H1 (cell line): ENCODE measurements at regions not wholly inside any gene's neighbourhood (a gene's known extent, or its start where the extent isn't known, plus 50 kb on each side); places are given as distances from the start of the nearest gene placed in this dataset.

Experiments
- CTCF ChIA-PET: fragments of 300-600 bp; sonication (Branson Sonifier 250); formaldehyde crosslinking; loops from one replicate; lab custom pipeline; 2021; ENCODE audit not compliant: partially characterized antibody; lab: Charles Lee
- POLR2A ChIA-PET: fragments of 300-600 bp; sonication (Branson Sonifier 250); formaldehyde crosslinking; loops from one replicate; lab custom pipeline; 2021; ENCODE audit warnings: inconsistent platforms; ENCODE audit not compliant: partially characterized antibody; lab: Charles Lee
- DNase-seq, 2 experiments: peaks; one replicate each; pipeline versions ENCODE4 v3.0.0 to v3.0.0-alpha.2; 2010 to 2022; ENCODE audit warnings: low spot score in 2 of 2, low read depth in 1 of 2, mixed read lengths in 1 of 2
- FAIRE-seq: peaks from 2 replicates; lab custom pipeline; 2011; peaks lifted over from hg19 to GRCh38; lab: Jason Lieb, UNC
- H2AFZ ChIP-seq: 2 replicates; pipeline ENCODE4 v1.8.1; 2012; ENCODE audit warnings: low read length, inconsistent platforms
- H2AK5ac ChIP-seq: 2 replicates; pipeline ENCODE4 v1.6.1; 2013; ENCODE audit warnings: low read depth, low read length
- H2BK120ac ChIP-seq: replicated peaks from 2 replicates; pipeline ENCODE3; 2013; ENCODE audit warnings: low read depth, low read length, inconsistent platforms
- H2BK12ac ChIP-seq: 2 replicates; pipeline ENCODE4 v1.6.1; 2013; ENCODE audit warnings: low read depth, low read length
- H2BK15ac ChIP-seq: 2 replicates; pipeline ENCODE4 v1.6.1; 2013; ENCODE audit warnings: low read length
- H2BK20ac ChIP-seq: 2 replicates; pipeline ENCODE4 v1.6.1; 2013; ENCODE audit warnings: low read length
- H2BK5ac ChIP-seq: 2 replicates; pipeline ENCODE4 v1.6.1; 2013; ENCODE audit warnings: low read depth, low read length
- H3K14ac ChIP-seq: 2 replicates; pipeline ENCODE4 v1.6.1; 2013; ENCODE audit warnings: inconsistent platforms; ENCODE audit not compliant: insufficient read length
- H3K18ac ChIP-seq: 2 replicates; pipeline ENCODE4 v1.6.1; 2013; ENCODE audit warnings: low read length; ENCODE audit errors: extremely low read depth
- H3K23ac ChIP-seq: 2 replicates; pipeline ENCODE4 v1.6.1; 2013; ENCODE audit warnings: inconsistent platforms; ENCODE audit not compliant: insufficient read length
- H3K23me2 ChIP-seq: 2 replicates; pipeline ENCODE4 v1.6.1; 2013; ENCODE audit warnings: low read depth, low read length
- H3K27ac ChIP-seq: 2 replicates; pipeline ENCODE4 v1.6.1; 2011; ENCODE audit warnings: low read depth, low read length, inconsistent platforms
- H3K27me3 ChIP-seq, 4 experiments: replicated peaks in 1 of 4; 1 replicate in 1 of 4; 2 replicates in 3 of 4; pipeline versions ENCODE4 v1.6.1 to v1.8.1; 2011 to 2013; ENCODE audit warnings: low read length in 3 of 4, mild to moderate bottlenecking in 3 of 4, inconsistent platforms in 2 of 4, mixed read lengths in 2 of 4, moderate library complexity in 1 of 4; ENCODE audit not compliant: control insufficient read depth in 3 of 4, insufficient read depth in 3 of 4; ENCODE audit errors: extremely low read depth in 1 of 4
- H3K36me3 ChIP-seq, 4 experiments: 2 replicates each; pipeline versions ENCODE4 v1.6.1 to v1.8.1; 2011 to 2013; ENCODE audit warnings: mild to moderate bottlenecking in 4 of 4, low read length in 3 of 4, moderate library complexity in 2 of 4, control low read depth in 1 of 4, inconsistent platforms in 1 of 4; ENCODE audit not compliant: insufficient read depth in 4 of 4, control insufficient read depth in 2 of 4
- H3K4ac ChIP-seq: replicated peaks from 2 replicates; pipeline ENCODE3; 2013; ENCODE audit warnings: low read length, low read depth, mixed read lengths, inconsistent platforms; ENCODE audit not compliant: insufficient read length
- H3K4me1 ChIP-seq, 4 experiments: replicated peaks in 1 of 4; 1 replicate in 1 of 4; 2 replicates in 3 of 4; pipeline versions ENCODE4 v1.6.1 to v1.8.1; 2011 to 2013; ENCODE audit warnings: low read length in 3 of 4, inconsistent platforms in 2 of 4, mixed read lengths in 1 of 4; ENCODE audit not compliant: insufficient read depth in 4 of 4, control insufficient read depth in 3 of 4
- H3K4me2 ChIP-seq, 2 experiments: 2 replicates each; pipeline versions ENCODE4 v1.6.1 to v1.8.1; 2011 to 2013; ENCODE audit warnings: low read depth in 2 of 2, low read length in 2 of 2, control low read depth in 1 of 2, inconsistent platforms in 1 of 2, mild to moderate bottlenecking in 1 of 2; ENCODE audit not compliant: insufficient read depth in 1 of 2
- H3K4me3 ChIP-seq, 4 experiments: fragments of 200-600, 300-600 bp in 1 of 4; sonication (generic), shearing (Covaris generic), sonication (Bioruptor Twin) in 1 of 4; 2 replicates each; pipeline versions ENCODE4 v1.5.1 to v1.8.1; 2011 to 2016; ENCODE audit warnings: low read length in 4 of 4, low read depth in 3 of 4, control low read depth in 2 of 4, inconsistent platforms in 2 of 4, mild to moderate bottlenecking in 2 of 4, mixed read lengths in 1 of 4, moderate library complexity in 1 of 4; ENCODE audit not compliant: insufficient read depth in 2 of 4; ENCODE audit errors: extremely low read depth in 1 of 4
- H3K56ac ChIP-seq: replicated peaks from 2 replicates; pipeline ENCODE3; 2013; ENCODE audit warnings: low read depth, mild to moderate bottlenecking, mixed read lengths, low read length, inconsistent platforms; ENCODE audit not compliant: insufficient read length
- H3K79me1 ChIP-seq: 2 replicates; pipeline ENCODE4 v1.6.1; 2013; ENCODE audit warnings: low read depth, low read length, control low read depth
- H3K79me2 ChIP-seq, 2 experiments: 2 replicates each; pipeline versions ENCODE4 v1.6.1 to v1.8.1; 2012 to 2013; ENCODE audit warnings: low read length in 2 of 2, mild to moderate bottlenecking in 2 of 2, inconsistent platforms in 1 of 2; ENCODE audit not compliant: insufficient read depth in 2 of 2, control insufficient read depth in 1 of 2
- H3K9ac ChIP-seq, 4 experiments: replicated peaks in 1 of 4; 1 replicate in 1 of 4; 2 replicates in 3 of 4; pipeline versions ENCODE4 v1.6.1 to v1.8.1; 2011 to 2013; ENCODE audit warnings: low read depth in 3 of 4, low read length in 3 of 4, control low read depth in 2 of 4, mild to moderate bottlenecking in 2 of 4, moderate library complexity in 2 of 4, inconsistent platforms in 1 of 4; ENCODE audit errors: extremely low read depth in 1 of 4
- H3K9me3 ChIP-seq, 2 experiments: 2 replicates each; pipeline versions ENCODE4 v1.6.1 to v1.8.1; 2012 to 2013; ENCODE audit warnings: mild to moderate bottlenecking in 2 of 2, moderate library complexity in 2 of 2, control low read depth in 1 of 2, inconsistent platforms in 1 of 2, low read depth in 1 of 2, low read length in 1 of 2, mixed read lengths in 1 of 2; ENCODE audit not compliant: insufficient read depth in 2 of 2
- H4K20me1 ChIP-seq, 2 experiments: replicated peaks in 1 of 2; 2 replicates each; pipeline versions ENCODE3 to v1.8.1; 2011 to 2013; ENCODE audit warnings: inconsistent platforms in 2 of 2, low read length in 2 of 2, mild to moderate bottlenecking in 1 of 2; ENCODE audit not compliant: insufficient read depth in 2 of 2, control insufficient read depth in 1 of 2
- H4K5ac ChIP-seq: 2 replicates; pipeline ENCODE4 v1.6.1; 2013; ENCODE audit warnings: low read length, low read depth, mixed read lengths, inconsistent platforms; ENCODE audit not compliant: insufficient read length
- H4K8ac ChIP-seq: 2 replicates; pipeline ENCODE4 v1.8.0; 2013; ENCODE audit warnings: mild to moderate bottlenecking, moderate library complexity, low read length, inconsistent platforms; ENCODE audit not compliant: insufficient read depth; ENCODE audit errors: extremely low read depth
- H4K91ac ChIP-seq: replicated peaks from 2 replicates; pipeline ENCODE3; 2013; ENCODE audit warnings: low read length, mixed read lengths, inconsistent platforms; ENCODE audit not compliant: insufficient read length
- JUND ChIP-seq: IDR thresholded peaks from 2 replicates; pipeline ENCODE4 v1.6.1; 2011; ENCODE audit warnings: mild to moderate bottlenecking, improper control_type of control experiment, low read length
- TF ChIP-seq, protein P1 (sequence below): fragments of 300-600 bp; sonication (generic); IDR thresholded peaks from 2 replicates; pipeline ENCODE4 v1.7.1; 2012; ENCODE audit warnings: low read length, moderate library complexity, mild to moderate bottlenecking, inconsistent platforms; ENCODE audit not compliant: insufficient replicate concordance

DNA sequence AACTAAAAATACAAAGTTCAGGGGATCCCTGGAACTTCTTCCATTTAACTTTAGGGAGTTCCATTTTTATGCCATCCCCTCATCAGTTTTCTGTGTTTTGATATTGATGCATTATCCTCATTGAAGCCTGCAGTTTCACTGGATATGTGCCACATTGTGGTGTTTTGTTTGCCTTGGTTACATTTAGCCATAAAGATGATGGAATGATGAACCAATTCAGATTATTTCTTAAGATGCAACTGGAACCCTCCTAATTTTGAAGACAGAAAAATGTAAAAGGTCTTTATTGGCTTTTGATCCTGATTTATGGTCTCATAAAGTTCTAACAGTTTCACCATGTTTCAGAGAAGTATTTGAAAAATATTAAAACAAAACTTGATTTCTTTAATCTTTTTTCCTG lies 314.2 kb upstream of the KLF6 start:
- CTCF ChIA-PET: no interaction called here
- H3K4me2 ChIP-seq: no peak overlapping the region
- H2BK5ac ChIP-seq: no peak overlapping the region
- H2AFZ ChIP-seq: no peak overlapping the region
- H3K79me1 ChIP-seq: no peaks in the 10 kb centered on the region
- no peak overlapping the region for H3K27ac ChIP-seq
- FAIRE-seq: no peak
- H3K56ac ChIP-seq: no peak overlapping the region
- no peaks in the 10 kb centered on the region for H3K27me3 ChIP-seq
- no peak overlapping the region for H2BK120ac ChIP-seq
- H3K4me1 ChIP-seq: no peaks in the 10 kb centered on the region
- H3K23me2 ChIP-seq: no peaks in the 10 kb centered on the region
- no peak overlapping the region for H3K18ac ChIP-seq
- no peak overlapping the region for H2BK15ac ChIP-seq
- no peak overlapping the region for H2BK20ac ChIP-seq
- H3K14ac ChIP-seq: no peak overlapping the region
- H4K91ac ChIP-seq: no peak overlapping the region
- no peaks in the 10 kb centered on the region for H4K20me1 ChIP-seq
- no peaks in the 10 kb centered on the region for H3K36me3 ChIP-seq
- no peak overlapping the region for H2AK5ac ChIP-seq
- H3K4me3 ChIP-seq: no peak overlapping the region
- H3K4ac ChIP-seq: no peak overlapping the region
- no peak overlapping the region for H3K9ac ChIP-seq
- no peak overlapping the region for H2BK12ac ChIP-seq
- POLR2A ChIA-PET: no interaction called here
- no peak overlapping the region for H4K5ac ChIP-seq
- no peaks in the 10 kb centered on the region for H3K79me2 ChIP-seq
- H4K8ac ChIP-seq: no peak overlapping the region
- DNase-seq: no peak
- H3K23ac ChIP-seq: no peak overlapping the region
- H3K9me3 ChIP-seq: no peaks in the 10 kb centered on the region
- TF ChIP-seq, protein P1, sequence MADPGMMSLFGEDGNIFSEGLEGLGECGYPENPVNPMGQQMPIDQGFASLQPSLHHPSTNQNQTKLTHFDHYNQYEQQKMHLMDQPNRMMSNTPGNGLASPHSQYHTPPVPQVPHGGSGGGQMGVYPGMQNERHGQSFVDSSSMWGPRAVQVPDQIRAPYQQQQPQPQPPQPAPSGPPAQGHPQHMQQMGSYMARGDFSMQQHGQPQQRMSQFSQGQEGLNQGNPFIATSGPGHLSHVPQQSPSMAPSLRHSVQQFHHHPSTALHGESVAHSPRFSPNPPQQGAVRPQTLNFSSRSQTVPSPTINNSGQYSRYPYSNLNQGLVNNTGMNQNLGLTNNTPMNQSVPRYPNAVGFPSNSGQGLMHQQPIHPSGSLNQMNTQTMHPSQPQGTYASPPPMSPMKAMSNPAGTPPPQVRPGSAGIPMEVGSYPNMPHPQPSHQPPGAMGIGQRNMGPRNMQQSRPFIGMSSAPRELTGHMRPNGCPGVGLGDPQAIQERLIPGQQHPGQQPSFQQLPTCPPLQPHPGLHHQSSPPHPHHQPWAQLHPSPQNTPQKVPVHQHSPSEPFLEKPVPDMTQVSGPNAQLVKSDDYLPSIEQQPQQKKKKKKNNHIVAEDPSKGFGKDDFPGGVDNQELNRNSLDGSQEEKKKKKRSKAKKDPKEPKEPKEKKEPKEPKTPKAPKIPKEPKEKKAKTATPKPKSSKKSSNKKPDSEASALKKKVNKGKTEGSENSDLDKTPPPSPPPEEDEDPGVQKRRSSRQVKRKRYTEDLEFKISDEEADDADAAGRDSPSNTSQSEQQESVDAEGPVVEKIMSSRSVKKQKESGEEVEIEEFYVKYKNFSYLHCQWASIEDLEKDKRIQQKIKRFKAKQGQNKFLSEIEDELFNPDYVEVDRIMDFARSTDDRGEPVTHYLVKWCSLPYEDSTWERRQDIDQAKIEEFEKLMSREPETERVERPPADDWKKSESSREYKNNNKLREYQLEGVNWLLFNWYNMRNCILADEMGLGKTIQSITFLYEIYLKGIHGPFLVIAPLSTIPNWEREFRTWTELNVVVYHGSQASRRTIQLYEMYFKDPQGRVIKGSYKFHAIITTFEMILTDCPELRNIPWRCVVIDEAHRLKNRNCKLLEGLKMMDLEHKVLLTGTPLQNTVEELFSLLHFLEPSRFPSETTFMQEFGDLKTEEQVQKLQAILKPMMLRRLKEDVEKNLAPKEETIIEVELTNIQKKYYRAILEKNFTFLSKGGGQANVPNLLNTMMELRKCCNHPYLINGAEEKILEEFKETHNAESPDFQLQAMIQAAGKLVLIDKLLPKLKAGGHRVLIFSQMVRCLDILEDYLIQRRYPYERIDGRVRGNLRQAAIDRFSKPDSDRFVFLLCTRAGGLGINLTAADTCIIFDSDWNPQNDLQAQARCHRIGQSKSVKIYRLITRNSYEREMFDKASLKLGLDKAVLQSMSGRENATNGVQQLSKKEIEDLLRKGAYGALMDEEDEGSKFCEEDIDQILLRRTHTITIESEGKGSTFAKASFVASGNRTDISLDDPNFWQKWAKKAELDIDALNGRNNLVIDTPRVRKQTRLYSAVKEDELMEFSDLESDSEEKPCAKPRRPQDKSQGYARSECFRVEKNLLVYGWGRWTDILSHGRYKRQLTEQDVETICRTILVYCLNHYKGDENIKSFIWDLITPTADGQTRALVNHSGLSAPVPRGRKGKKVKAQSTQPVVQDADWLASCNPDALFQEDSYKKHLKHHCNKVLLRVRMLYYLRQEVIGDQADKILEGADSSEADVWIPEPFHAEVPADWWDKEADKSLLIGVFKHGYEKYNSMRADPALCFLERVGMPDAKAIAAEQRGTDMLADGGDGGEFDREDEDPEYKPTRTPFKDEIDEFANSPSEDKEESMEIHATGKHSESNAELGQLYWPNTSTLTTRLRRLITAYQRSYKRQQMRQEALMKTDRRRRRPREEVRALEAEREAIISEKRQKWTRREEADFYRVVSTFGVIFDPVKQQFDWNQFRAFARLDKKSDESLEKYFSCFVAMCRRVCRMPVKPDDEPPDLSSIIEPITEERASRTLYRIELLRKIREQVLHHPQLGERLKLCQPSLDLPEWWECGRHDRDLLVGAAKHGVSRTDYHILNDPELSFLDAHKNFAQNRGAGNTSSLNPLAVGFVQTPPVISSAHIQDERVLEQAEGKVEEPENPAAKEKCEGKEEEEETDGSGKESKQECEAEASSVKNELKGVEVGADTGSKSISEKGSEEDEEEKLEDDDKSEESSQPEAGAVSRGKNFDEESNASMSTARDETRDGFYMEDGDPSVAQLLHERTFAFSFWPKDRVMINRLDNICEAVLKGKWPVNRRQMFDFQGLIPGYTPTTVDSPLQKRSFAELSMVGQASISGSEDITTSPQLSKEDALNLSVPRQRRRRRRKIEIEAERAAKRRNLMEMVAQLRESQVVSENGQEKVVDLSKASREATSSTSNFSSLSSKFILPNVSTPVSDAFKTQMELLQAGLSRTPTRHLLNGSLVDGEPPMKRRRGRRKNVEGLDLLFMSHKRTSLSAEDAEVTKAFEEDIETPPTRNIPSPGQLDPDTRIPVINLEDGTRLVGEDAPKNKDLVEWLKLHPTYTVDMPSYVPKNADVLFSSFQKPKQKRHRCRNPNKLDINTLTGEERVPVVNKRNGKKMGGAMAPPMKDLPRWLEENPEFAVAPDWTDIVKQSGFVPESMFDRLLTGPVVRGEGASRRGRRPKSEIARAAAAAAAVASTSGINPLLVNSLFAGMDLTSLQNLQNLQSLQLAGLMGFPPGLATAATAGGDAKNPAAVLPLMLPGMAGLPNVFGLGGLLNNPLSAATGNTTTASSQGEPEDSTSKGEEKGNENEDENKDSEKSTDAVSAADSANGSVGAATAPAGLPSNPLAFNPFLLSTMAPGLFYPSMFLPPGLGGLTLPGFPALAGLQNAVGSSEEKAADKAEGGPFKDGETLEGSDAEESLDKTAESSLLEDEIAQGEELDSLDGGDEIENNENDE: no peak
- no peak for TF ChIP-seq JUND
